ENCODE measurements at regions not wholly inside any gene's neighbourhood (a gene's known extent, or its start where the extent isn't known, plus 50 kb on each side); places are given as distances from the start of the nearest gene placed in this dataset.

DNA sequence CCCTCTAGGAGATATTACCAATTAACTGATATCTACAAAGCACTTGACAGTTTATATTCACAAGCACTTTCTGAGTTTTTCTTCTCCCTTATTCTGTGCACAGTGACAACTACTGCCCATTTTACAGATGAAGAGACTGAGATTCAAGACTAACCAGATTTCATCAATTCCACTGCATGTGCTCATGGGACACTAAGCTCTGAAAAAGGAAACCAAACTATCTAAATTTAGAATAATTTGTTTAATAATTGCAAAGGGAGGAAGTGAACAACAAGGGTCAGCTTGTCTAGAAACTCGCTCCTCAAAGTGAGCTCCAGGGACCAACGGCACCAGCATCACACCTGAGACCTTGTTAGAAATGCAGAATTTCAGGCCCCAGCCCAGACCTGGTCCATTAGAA lies 50.8 kb upstream of the MYLIP start:
- DNase-seq, result no peak

DNA sequence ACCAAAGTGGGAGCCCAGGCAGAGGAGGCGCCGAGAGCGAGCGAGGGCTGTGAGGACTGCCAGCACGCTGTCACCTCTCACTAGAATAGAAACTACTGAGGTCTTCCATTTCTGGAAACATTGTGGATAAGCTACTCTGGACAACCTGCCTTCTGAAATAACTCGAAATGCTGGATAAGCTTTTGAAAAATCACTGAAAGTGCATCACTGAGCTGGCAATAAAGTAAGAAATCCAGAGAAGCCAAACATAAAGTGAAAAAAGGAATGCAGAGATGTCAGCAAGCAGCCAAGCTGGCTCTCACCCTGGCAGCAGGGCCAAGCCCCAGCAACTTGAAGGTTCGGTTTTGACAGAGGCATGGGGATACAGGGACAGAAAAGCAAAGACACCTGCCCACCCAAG lies 59.2 kb upstream of the MYLIP start:
- DNase-seq, result no peak

DNA sequence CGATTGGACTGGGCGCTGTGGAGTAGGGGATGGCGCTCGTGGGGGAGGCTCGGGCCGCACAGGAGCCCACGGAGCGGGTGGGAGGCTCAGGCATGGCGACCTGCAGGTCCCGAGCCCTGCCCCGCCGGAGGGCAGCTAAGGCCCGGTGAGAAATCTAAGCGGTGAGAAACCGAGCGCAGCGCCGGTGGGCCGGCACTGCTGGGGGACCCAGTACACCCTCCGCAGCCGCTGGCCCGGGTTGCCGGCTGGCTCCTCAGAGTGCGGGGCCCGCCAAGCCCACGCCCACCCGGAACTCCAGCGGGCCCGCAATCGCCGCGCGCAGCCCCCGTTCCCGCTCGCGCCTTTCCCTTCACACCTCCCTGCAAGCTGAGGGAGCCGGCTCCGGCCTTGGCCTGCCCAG lies 59.7 kb upstream of the MYLIP start:
- DNase-seq, result no peak

DNA sequence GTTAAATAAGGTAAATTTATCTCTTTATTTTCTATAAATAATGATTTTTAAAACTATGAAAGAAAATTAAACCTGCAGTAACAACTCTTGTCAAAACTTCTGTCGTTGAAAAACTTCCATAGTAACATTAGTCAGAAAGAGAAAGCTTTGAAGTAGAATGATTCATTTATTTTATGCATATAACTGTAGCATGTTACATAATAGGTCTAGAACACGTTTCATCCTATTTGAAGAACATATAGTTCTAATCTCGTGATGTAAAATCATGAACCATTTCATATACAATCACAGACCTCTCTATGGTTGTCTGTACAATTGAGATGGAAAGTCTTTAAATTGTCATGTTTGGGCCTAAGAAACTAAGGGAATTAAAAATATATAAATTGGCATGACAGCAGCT lies 61.3 kb upstream of the MYLIP start:
- no peak for DNase-seq

DNA sequence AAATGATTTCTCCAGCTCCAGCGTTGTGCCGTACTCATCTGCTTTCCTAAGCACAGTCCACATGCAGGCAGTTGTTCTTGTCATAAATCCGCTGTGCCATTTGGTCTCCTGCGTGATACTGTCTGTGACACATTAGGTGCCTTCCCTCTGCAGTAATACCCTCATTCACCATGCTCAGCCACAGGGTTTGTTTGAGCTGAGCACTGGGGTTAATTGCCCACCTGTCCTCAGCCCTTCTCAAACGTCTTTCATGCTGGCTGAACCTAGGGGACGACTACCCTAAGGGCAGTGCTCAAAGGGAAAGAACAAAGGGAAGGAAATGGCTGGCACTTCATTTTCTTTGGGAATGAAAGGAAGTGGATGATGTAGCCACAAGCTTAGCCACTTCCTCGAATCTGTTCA lies 64.2 kb upstream of the MYLIP start:
- DNase-seq, result peak; percentile 45 to 70

DNA sequence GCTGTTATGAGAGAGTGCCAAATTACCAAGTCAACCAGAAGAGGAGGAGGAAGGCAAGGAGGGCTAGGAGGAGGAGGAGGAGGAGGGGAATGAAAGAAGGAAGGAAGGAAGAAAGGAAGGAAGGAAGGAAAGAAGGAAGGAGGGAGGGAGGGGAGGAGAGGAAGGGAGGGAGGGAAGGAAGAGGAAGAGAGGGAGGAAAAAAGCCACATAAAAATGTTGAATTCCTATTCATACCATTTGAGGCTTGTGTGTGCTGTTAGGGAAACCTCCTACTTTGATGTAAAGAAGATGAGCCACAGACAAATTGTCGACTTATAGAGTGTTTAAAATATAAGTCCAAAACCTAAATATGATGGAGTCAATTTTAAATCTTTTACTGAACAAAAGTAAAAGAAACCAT lies 65.3 kb upstream of the MYLIP start:
- DNase-seq, result no peak

DNA sequence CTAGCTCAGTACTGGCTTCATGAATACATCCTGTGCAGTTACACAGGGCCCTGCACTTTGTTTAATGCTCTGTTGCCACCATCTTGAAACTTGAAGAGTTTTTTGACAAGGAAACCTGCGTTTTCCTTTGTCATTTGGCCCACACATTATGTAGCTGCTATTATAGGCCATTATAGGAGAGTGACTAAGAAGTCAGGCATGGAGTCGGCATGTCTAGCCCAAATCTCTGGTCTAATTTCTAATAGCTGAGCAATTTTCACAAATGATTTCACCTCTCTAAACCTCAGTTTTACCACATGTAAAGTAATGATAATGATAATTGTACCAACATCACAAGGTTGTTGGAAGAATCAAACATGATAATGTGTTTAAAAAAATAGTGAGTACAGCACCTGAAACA lies 67.1 kb upstream of the MYLIP start:
- DNase-seq, result no peak

DNA sequence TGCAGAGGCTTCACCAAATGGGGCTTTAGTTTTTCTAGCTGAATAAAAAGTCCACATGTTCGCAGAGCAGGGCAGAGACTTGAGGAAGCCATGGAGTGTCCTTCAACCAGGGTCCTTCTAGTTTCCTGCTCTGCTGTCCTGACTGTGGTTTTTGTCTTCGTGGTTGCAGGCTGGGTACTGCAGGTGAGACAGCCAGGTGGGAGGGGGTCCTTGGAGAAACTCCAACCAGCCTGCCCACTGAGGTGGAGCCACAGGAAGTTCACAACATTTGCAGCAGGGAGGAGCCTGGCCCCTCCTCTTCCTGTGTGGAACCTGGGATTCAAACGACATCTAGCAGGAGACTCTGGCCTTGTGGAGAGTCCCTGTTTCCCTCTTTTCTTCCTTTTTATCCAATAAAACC lies 68.8 kb upstream of the MYLIP start:
- DNase-seq, result no peak

DNA sequence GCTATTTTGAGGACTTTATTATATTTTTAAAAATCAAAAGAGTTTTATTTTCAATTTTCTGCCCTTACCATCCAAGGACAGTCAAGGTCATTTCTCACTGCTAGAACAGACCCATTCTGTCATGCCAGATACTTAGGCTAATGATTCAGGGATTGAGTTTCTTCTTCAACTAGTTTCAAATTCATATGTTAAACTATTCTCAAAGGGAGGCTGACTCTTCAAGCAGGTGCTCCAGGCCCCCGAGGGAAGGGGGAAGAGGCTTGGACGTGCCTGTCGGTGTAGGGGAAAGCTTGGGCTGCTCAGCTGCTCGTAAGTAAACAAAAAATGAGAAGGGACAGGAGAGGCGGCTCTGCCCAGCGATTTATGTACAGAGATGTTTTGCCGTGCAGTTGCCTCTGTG lies 69.4 kb upstream of the MYLIP start:
- no peak for DNase-seq

DNA sequence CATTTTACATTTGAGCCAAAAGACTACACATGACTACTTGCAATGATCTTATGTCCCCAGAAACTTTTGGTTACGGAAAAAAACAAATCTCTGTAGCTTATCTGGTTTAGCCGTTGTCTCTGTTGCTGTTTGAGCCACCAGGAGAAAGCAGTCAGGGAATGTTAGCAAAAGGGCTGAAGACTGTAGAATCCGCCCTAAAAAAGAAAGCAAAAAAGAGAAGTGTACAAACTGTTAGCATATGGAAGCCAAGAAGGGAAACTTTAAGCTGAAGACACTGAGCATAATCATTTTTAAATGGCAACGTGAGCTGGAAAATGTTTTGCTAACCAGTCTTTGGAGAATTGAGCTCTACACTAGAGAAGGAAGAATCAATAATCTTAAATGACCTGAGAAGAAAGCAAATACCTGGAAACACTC lies 69.9 kb upstream of the MYLIP start:
- DNase-seq, result no peak

DNA sequence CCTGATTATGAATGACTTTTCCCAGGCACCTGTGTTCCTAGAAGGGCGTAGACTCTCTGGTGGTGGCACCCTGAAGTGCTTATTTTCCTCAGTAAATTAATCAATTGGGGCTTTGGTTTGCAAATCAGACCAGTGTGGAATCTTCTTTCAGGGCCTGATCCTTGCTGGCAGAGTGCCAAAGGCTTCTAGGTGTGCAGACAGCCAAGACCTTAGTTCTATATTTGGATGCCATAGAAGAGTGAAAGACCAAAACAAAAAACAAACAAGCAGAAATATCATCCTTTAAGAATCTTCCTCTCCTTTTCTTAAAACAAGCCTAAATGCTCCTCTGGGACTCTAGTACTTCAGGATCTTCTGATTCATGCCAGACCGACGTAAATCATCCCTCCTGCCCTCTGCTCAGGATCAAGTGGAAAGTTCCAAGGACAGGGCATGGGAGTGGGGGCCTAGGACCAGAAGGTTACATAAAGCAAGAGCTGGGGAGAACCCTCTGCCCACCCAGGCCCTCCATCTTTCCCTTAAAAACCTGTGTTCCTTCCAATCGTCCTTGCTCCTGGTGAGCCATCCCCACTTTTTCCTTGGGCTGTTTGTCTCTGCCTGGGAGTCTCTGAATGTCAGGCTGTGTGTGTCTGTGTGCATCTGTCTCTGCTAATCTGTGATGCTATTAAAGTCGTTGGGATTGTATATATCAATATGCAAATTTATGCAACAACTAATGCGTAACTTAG lies 70.5 kb upstream of the MYLIP start:
- DNase-seq, result no peak

DNA sequence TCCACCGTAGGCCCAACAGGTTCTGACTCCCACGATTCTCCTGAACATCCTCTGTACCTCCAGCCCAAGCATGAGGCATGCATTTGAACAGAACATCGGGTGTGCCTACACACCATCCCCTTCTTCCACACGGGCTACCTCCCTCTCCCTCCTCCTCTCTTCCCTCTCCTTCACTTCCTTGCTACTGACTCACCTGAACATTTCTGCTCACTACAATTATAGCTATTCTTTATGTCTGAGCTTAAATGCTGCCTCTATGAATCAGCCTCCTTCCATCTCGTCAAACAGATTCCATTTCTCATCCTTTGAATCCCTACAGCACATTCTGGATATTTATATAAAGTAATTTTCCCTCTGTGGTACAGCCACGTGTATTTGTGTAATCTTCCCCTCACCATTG lies 71.4 kb upstream of the MYLIP start:
- no peak for DNase-seq

DNA sequence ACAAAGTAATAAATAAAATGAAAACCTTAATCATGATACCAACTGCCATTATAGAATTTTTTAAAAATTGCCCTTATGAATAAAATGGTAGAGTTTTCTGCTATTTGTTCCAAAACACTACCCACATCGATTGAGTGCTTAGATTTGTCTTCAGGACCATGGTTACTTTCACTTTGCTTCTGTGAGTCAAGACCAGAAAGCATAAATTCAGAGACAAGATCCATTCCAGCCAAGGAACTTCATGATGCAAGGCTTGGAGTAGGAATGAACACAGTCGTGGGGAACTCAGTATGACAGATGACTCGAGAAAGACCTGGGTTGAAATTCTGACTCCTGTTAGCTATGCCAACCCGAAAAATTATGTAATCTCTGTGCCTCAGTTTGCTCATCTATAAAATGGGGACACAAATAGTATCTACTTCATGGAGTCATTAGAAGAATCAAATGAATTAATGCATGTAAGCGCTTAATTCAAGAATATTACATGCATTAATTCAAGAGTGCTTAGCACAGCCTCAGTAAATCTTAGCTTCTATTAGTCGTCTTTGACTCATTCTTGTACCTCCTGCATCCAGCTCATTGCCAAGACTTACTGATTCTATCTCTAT lies 72.5 kb upstream of the MYLIP start:
- DNase-seq, result no peak

DNA sequence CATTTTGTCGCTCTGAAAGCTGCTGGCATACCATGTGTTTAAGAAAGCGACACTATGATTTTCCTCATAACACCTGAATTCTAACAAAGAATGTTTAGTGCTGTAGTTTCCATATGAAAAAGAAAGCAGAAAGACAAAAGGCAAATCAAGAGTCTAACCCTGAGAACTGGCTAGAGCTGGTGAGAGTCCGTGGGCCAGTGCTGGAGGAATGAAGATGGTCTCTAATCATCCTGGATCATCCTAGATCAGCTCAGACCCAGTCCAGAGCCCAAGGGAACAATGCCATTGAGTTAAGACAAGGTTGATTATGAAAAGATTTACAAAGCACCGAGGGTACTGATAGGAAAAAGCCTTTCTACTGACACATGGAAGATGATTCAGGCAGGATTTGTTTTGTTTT lies 73.0 kb upstream of the MYLIP start:
- DNase-seq, result no peak

DNA sequence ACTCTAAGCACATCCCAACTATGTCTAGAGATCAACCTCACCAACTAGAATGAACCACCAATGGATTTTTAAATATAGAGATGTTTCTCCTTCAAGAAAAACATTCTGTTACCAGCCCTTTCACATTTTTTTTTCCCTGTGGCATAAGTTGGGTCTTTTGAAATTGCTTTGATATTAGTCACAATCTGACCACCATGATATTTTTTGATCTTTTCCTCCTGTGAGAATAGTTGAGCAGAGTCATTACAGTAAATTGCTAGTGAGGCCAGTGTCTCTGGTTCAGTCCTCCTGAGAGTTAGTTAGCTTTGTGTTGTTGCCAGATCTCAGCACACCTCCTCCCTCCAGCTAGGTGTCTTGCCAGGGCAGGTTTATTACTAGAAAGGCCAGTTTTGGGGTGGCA lies 79.7 kb upstream of the MYLIP start:
- no peak for DNase-seq

DNA sequence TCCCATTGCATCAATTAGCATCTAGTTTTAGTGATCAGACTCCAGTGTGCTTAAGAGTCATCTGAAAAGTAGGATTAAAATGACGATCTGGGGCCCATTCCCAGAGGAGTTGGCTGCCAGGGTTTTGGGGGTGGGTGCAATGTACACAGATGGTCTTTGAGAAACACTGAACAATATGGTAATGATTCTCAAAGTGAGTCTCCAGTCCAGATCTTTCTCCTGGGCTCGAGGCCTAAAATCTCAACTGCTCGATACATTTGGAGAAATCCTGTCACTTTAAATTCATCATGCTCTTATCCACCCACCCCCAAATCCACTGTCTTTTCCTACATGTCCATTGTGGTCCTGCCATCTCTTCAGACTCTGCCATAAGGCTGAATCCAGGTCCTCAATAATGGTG lies 80.7 kb upstream of the MYLIP start:
- DNase-seq, result no peak

DNA sequence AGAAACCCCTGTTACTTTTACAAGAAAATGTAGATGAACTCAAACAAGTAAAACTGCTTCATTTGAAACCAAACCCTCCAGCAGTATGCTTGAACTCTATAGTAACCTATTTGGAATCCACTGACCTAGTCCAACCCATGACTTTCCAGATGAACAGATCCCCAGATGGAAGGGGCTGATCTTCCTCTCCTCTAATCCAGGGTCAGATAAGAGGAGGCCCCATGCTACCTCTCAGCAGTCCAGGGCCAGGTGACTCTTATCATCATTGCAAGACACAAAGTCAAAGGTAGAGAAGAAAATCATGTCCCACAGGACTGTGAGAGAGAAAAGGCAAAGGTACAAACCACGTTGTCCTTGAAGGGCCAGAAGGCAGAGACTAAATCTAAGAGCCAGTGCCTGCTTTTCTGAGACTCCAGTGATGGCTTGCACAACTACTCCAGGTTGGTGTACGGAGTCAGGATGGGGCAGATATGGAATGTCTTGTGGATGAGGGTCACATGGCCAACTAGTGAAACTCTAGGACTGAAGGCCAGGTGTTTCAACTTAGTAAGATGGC lies 81.4 kb upstream of the MYLIP start:
- no peak for DNase-seq

DNA sequence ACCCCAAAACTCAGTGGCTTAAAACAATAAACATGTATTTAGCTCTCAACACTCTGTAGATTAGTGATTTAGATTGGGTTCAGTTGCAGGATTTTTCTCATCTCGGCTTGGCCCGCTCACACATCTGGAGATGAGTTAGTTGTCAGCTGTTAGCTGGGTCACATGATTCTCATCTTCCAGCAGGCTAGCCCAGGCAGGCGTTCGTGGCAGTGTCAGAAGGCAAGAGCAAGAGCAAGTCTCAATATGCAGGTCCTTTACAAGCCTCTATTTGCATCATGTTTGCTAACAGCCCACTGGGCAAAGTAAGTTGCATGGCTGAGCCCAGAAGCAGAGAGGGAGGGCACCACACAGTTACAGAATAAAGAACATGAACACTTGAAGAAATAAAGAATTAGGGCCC lies 83.6 kb upstream of the MYLIP start:
- no peak for DNase-seq

DNA sequence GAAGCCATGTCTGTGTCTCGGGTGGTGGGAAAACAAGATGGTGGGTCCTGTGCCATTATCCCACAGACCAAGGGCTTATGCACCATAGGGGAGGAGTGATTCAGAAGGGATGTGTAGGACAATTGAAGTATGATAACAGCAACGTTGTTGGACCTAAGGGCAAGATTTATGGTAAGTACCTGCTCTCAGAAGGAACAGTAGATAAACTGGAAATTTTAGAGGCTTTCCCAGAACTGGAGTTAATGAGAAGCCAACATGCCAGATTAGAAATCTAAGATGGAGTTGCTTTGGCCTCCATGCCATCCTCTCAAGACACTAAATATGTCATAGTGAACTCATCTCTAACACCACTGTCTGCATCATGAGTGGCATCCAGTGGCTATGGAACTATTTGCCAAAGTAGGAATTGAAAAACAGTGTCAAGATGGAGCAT lies 84.7 kb upstream of the MYLIP start:
- no peak for DNase-seq

DNA sequence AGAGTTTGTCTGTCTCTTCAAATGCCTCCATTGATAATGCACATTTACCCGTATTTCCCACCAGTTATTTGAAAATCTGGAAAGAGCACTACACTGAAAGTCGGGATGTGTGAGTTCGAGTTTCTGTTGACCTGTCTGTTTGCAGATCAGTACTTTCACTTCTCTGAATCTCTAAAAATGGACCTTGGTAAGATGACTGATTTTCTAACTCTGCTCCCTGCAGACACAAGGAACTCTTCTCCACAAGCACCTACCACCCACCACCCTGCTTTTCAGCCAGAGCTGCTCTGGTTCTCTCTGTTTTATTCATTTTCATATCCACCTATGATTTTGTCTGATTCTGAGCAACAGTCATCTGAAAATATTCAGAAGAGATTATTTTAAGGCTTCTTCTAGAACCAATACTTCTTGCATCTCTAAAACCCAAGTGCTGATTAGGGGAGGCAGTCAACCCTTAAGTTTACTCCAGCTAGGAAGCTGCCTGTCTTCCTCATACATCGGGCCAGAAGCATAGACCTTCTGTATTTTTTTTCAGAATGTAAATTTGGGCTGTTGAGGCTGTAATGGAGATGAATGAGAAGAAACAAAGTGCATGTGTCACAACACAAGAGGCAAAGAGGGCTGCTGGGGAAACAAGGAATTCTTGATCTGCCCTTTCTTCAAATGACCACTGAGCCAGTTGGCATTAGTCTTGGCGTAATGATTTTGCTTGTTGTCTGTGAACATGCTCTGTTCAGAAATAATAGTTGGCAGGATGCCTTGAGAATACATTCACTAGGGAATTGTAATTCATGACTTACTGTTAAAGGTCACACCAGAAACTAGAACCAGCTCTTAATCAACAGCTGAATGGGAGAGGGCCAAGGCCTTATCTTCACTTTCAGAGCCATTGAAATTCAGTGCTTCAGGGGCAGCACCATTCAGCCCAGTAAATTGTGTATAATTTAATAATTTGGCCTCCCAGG lies 85.4 kb upstream of the MYLIP start:
- no peak for DNase-seq

DNA sequence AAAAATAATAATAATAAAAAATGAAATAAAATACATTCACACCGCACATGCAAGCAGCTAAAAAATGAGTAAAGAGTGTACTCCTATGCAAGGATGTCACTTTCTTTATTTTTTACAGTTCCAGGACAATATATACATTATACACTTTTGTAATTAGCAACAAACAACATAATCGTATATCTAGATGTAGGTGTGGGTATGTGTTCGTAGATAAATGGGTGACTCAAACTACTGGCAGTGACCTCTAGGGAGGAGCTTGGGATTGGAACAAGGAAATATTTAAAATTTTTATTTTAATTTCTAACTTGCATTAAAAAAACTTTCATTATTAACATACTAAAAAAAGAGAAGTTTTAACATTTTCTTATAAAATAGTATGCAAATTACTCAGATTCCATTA lies 86.1 kb upstream of the MYLIP start:
- no peak for DNase-seq

DNA sequence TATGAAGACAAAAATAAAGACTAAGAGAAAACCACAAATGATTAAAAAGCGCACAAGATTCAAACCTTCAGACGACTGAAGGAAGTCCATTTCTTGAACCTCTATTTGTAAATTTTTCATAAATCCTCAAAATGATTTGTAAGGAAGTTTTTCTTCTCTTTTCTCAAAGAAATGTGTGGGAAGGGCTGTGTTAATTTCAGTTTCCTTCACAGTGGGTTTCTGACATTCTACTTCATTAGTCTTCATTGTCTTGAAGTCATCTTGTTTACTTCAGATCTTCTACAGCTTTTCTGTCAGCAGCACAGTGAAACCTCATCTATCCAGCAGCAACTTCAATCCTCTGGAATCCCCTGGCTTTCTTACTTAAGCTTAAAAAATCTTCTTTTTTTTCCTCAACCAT lies 87.6 kb upstream of the MYLIP start:
- no peak for DNase-seq

DNA sequence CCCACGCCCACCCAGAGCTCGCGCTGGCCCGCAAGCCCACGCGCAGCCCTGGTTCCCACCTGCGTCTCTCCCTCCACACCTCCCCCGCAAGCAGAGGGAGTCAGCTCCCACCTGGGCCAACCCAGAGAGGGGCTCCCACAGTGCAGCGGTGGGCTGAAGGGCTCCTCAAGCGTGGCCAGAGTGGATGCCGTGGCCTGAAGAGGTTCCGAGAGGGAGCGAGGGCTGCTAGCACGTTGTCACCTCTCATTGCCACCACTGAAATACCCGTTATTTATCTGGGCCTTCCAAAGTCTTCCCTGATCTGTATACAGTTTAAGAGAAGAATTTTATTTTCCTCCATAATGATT lies 88.3 kb upstream of the MYLIP start:
- DNase-seq, result no peak
